Uterus (tissue), 2 donors: ENCODE measurements at regions not wholly inside any gene's neighbourhood (a gene's known extent, or its start where the extent isn't known, plus 50 kb on each side); places are given as distances from the start of the nearest gene placed in this dataset.

ENCODE experiments used
- POLR2A ChIP-seq, 2 donors: fragments of 450-650 bp; IDR thresholded peaks; one replicate each; pipeline ENCODE4 v1.6.1; 2016; ENCODE audit warnings: antibody characterized with exemption in 2 of 2, mild to moderate bottlenecking in 1 of 2, moderate library complexity in 1 of 2
- TF ChIP-seq, protein P1 (sequence below), 4 experiments: fragments of 200-600 bp in 2 of 4; fragments of 450-650 bp in 2 of 4; sonication (generic) in 2 of 4; IDR thresholded peaks; one replicate each; pipeline ENCODE4 v1.5.1; 2016 to 2019; ENCODE audit warnings: antibody characterized with exemption in 4 of 4, mild to moderate bottlenecking in 2 of 4, moderate library complexity in 1 of 4

DNA sequence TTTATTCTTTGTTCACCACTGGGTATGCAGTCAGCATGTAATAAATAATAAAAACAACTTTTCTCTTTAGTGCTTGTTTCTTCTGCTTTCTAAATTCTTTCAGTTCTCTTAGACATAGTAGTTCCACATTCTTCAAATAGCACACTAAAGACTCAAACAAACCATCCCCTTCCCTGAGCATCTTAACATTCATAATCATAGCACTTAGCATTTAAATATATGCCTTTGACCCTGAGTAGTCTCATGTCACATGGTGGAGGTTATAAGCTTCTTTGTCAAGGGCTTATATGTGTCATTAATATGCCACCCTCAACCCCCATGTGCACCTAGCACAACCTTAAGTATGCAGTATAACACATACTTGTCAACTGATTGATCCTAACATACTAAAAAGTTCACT is 212.7 kb downstream of the PHLDA1 start:
- TF ChIP-seq, protein P1, sequence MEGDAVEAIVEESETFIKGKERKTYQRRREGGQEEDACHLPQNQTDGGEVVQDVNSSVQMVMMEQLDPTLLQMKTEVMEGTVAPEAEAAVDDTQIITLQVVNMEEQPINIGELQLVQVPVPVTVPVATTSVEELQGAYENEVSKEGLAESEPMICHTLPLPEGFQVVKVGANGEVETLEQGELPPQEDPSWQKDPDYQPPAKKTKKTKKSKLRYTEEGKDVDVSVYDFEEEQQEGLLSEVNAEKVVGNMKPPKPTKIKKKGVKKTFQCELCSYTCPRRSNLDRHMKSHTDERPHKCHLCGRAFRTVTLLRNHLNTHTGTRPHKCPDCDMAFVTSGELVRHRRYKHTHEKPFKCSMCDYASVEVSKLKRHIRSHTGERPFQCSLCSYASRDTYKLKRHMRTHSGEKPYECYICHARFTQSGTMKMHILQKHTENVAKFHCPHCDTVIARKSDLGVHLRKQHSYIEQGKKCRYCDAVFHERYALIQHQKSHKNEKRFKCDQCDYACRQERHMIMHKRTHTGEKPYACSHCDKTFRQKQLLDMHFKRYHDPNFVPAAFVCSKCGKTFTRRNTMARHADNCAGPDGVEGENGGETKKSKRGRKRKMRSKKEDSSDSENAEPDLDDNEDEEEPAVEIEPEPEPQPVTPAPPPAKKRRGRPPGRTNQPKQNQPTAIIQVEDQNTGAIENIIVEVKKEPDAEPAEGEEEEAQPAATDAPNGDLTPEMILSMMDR (IDR thresholded peaks at IDR 0.05), result no peak
- TF ChIP-seq POLR2A (IDR thresholded peaks at IDR 0.05), result no peak
